Stimulated activated naive CD8-positive, alpha-beta T cell treated with anti-CD3 and anti-CD28 coated beads, Interleukin-15, amount 100 ng/mL, for 72 hours (primary cell): ENCODE measurements at regions not wholly inside any gene's neighbourhood (a gene's known extent, or its start where the extent isn't known, plus 50 kb on each side); places are given as distances from the start of the nearest gene placed in this dataset.

Experiments used
- ATAC-seq: fragments of 150-1000 bp; cut with Tn5 transposase; 2 replicates; pipeline ENCODE4 v1.10.0; 2021; ENCODE audit warnings: mild to moderate bottlenecking, moderate library complexity
- DNase-seq, 2 donors: peaks; one replicate each; pipeline ENCODE4 v3.0.0; 2021 to 2022
- H3K27ac Mint-ChIP-seq, 2 donors: one replicate each; pipeline ENCODE4 v1.8.0; 2022; ENCODE audit warnings: mild to moderate bottlenecking in 2 of 2, mixed read lengths in 2 of 2, moderate library complexity in 2 of 2
- H3K27me3 Mint-ChIP-seq: one replicate; pipeline ENCODE4 v1.8.0; 2022; ENCODE audit warnings: mixed read lengths
- H3K4me1 Mint-ChIP-seq: one replicate; pipeline ENCODE4 v1.8.0; 2022; ENCODE audit warnings: mild to moderate bottlenecking, mixed read lengths
- H3K4me3 Mint-ChIP-seq, 2 donors: one replicate each; pipeline ENCODE4 v1.8.0; 2022; ENCODE audit warnings: mild to moderate bottlenecking in 2 of 2, mixed read lengths in 2 of 2, moderate library complexity in 1 of 2
- H3K9me3 Mint-ChIP-seq, 2 donors: one replicate each; pipeline ENCODE4 v1.8.0; 2022; ENCODE audit warnings: mixed read lengths in 2 of 2

DNA sequence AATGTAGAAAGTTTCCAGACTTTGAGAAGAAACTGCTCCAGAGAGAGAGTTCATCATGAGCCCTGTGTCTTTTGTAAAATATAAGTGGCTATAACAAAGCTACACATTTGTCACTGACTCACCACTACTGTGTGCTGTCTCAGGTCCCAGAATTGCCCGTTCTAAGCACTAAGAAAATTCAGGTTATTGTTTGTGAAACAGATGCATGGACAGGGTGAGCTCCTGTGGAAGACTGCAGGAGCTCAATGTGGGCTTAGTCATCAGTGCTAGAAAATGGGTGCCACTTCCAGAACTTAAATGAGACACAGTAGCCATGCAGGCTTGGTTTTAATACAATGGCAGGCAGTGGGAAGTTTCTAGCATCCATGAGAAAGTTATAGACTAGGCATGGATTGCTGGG is 251.4 kb upstream of the RBMY1B start:
- Mint-ChIP-seq H3K9me3 (no peaks in the 10 kb centered on the region), H3K4me1 (peaks cover 10% of the 10 kb centered on the region), H3K27ac (no peak overlapping the region), H3K4me3 (no peak overlapping the region), H3K27me3 (no peaks in the 10 kb centered on the region)
- ATAC-seq (peak; percentile 53), DNase-seq (no peak)

GRCh38 chrY:21260325-21260724 is 250.8 kb upstream of the RBMY1B start:
- H3K9me3 Mint-ChIP-seq = no peaks in the 10 kb centered on the region
- H3K27me3 Mint-ChIP-seq = no peaks in the 10 kb centered on the region
- no peak overlapping the region for H3K27ac Mint-ChIP-seq
- H3K4me3 Mint-ChIP-seq = no peak overlapping the region
- peaks cover 10% of the 10 kb centered on the region for H3K4me1 Mint-ChIP-seq
- DNase-seq (no peak), ATAC-seq (peak; percentile 72)

DNA sequence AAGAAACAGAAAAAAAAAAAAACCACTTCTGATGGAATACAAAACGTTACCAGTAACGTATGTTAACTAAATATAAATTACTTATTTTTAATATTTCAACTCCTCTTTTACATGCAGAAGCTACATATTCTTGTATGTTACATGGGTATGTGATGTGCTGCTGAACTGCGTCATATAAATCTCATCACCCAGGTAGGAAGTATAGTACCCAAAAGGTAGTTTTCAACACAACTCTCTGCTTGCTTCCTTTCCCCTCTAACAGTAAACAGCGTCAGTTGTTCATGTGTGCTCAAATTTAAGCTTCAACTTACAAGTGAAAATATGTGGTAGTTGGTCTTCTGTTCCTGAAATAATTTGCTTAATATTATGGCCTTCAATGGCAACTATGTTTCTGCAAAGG is 250.0 kb upstream of the RBMY1B start:
- no peak for ATAC-seq
- Mint-ChIP-seq H3K4me1 (peaks cover 10% of the 10 kb centered on the region), H3K27me3 (no peaks in the 10 kb centered on the region), H3K27ac (no peak overlapping the region), H3K9me3 (no peaks in the 10 kb centered on the region), H3K4me3 (no peak overlapping the region)
- no peak for DNase-seq

DNA sequence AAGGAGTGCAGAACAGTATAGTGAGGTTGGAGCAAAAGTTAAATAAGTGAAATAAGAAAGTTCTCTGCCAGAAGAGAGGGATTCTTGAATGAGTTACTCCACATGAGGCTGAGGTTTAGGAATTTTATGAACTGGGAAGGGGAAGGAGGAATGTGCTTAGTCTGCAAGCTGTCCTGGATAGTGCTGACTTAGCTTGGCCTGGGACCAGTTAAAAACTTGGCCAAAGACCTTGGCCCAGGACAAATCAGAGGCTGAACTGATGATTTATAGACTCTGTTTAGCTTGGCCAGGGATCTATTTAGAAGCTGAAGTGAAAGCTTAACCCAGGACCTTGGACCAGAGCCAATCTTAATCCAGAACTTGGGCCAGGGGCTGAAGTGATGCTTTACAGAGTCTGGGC is 244.4 kb upstream of the RBMY1B start:
- Mint-ChIP-seq H3K27ac (no peak overlapping the region), H3K4me3 (no peak overlapping the region), H3K27me3 (no peaks in the 10 kb centered on the region), H3K4me1 (no peaks in the 10 kb centered on the region), H3K9me3 (no peaks in the 10 kb centered on the region)
- no peak for ATAC-seq
- DNase-seq = no peak

GRCh38 chrY:21267164-21267563 is 244.0 kb upstream of the RBMY1B start:
- H3K9me3 Mint-ChIP-seq = no peaks in the 10 kb centered on the region
- DNase-seq = no peak
- no peaks in the 10 kb centered on the region for H3K27me3 Mint-ChIP-seq
- H3K27ac Mint-ChIP-seq = no peak overlapping the region
- ATAC-seq = no peak
- H3K4me1 Mint-ChIP-seq = no peaks in the 10 kb centered on the region
- H3K4me3 Mint-ChIP-seq = no peak overlapping the region

- no peaks in the 10 kb centered on the region for H3K4me1 Mint-ChIP-seq
- H3K4me3 Mint-ChIP-seq = no peak overlapping the region
- H3K27ac Mint-ChIP-seq = no peak overlapping the region
- no peaks in the 10 kb centered on the region for H3K27me3 Mint-ChIP-seq
- DNase-seq (no peak), ATAC-seq (no peak)
- H3K9me3 Mint-ChIP-seq = no peaks in the 10 kb centered on the region
Measured at GRCh38 chrY:21287769-21288168, 223.4 kb upstream of the RBMY1B start.

GRCh38 chrY:21288908-21289307 is 222.2 kb upstream of the RBMY1B start:
- ATAC-seq = no peak
- no peak for DNase-seq
- Mint-ChIP-seq H3K4me3 (no peak overlapping the region), H3K27me3 (no peaks in the 10 kb centered on the region), H3K27ac (no peak overlapping the region), H3K9me3 (no peaks in the 10 kb centered on the region), H3K4me1 (no peaks in the 10 kb centered on the region)

DNA sequence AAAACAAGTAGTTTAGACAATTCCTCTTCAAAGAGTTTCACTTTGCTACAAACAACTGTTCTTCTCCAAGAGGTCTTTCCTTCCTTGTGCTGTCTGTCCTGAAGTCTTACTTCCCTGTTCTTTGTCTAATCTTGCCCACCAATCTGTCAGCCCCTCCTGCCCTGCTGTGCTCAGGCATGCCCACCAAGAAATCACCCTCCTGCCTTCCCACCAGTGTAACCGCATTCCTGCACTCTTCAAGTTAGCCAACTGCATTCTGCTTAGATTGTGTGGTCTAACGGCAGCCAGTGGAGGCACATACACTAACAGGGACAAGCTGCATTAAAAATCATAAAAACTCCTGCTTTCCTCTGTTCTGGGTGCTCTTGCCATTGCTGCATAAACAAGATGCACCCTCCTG is 215.9 kb upstream of the RBMY1B start:
- no peaks in the 10 kb centered on the region for H3K4me1 Mint-ChIP-seq
- peaks cover 9 to 15% of the 10 kb centered on the region in 2 donors for H3K9me3 Mint-ChIP-seq
- no peaks in the 10 kb centered on the region for H3K27me3 Mint-ChIP-seq
- no peak overlapping the region for H3K27ac Mint-ChIP-seq
- DNase-seq (no peak), ATAC-seq (no peak)
- no peak overlapping the region for H3K4me3 Mint-ChIP-seq

DNA sequence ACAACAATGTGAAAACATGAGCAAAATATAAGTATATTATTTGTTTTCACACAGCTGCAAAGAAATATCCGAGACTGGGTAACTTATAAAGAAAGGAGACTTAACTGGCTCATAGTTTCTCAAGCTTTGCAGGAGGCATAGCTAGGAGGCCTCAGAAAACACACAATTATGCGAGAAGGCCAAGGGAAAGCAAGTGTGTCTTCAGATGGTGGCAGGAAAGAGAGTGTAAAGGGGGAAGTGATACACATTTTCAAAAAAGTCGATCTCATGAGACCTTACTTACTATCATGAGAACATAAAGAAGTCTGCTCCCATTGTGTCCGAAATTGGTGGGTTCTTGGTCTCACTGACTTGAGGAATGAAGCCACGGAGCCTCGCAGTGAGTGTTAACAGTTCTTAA is 208.9 kb upstream of the RBMY1B start:
- no peaks in the 10 kb centered on the region for H3K4me1 Mint-ChIP-seq
- H3K9me3 Mint-ChIP-seq = no peaks in the 10 kb centered on the region
- H3K27me3 Mint-ChIP-seq = no peaks in the 10 kb centered on the region
- no peak for ATAC-seq
- H3K4me3 Mint-ChIP-seq = no peak overlapping the region
- H3K27ac Mint-ChIP-seq = no peak overlapping the region
- DNase-seq = no peak

- Mint-ChIP-seq H3K27ac (no peak overlapping the region), H3K4me3 (no peak overlapping the region), H3K4me1 (no peaks in the 10 kb centered on the region), H3K9me3 (no peaks in the 10 kb centered on the region), H3K27me3 (no peaks in the 10 kb centered on the region)
- DNase-seq (no peak), ATAC-seq (no peak)
Measured at GRCh38 chrY:21315366-21315765, 195.8 kb upstream of the RBMY1B start.
